Smooth muscle cell (in vitro differentiated cells): ENCODE measurements at regions not wholly inside any gene's neighbourhood (a gene's known extent, or its start where the extent isn't known, plus 50 kb on each side); places are given as distances from the start of the nearest gene placed in this dataset.
A peak's percentile ranks its signal among the peaks of the same experiment; 100 is the strongest.

Source experiments
- DNase-seq: peaks from one replicate; lab custom pipeline; 2025; ENCODE audit not compliant: unreplicated experiment; lab: John Stamatoyannopoulos, UW
- H2AFZ ChIP-seq: fragments of 200-600 bp; sonication (generic); 2 replicates; pipeline ENCODE4 v1.6.0; 2016; ENCODE audit warnings: antibody characterized with exemption, low read depth, mild to moderate bottlenecking
- H3F3A ChIP-seq: fragments of 200-600 bp; sonication (generic); 2 replicates; pipeline ENCODE4 v1.6.0; 2017; ENCODE audit warnings: antibody characterized with exemption, low read depth
- H3K27ac ChIP-seq: fragments of 200-600 bp; sonication (generic); 2 replicates; pipeline ENCODE4 v1.5.1; 2016; ENCODE audit warnings: low read depth, mild to moderate bottlenecking
- H3K27me3 ChIP-seq: fragments of 200-600 bp; sonication (generic); 2 replicates; pipeline ENCODE4 v1.6.1; 2016; ENCODE audit warnings: low read depth, mild to moderate bottlenecking
- H3K36me3 ChIP-seq: fragments of 200-600 bp; sonication (generic); 2 replicates; pipeline ENCODE4 v1.5.1; 2016; ENCODE audit warnings: low read depth
- H3K4me1 ChIP-seq: fragments of 200-600 bp; sonication (generic); 2 replicates; pipeline ENCODE4 v1.5.1; 2016; ENCODE audit warnings: low read depth
- H3K4me2 ChIP-seq: fragments of 200-600 bp; sonication (generic); 2 replicates; pipeline ENCODE4 v1.6.0; 2016; ENCODE audit warnings: mild to moderate bottlenecking
- H3K4me3 ChIP-seq: fragments of 200-600 bp; sonication (generic); 2 replicates; pipeline ENCODE4 v1.5.1; 2016; ENCODE audit warnings: mild to moderate bottlenecking
- H3K79me2 ChIP-seq: fragments of 200-600 bp; sonication (generic); 2 replicates; pipeline ENCODE4 v1.6.0; 2016; ENCODE audit warnings: low read depth, mild to moderate bottlenecking
- H3K9ac ChIP-seq: fragments of 200-600 bp; sonication (generic); 2 replicates; pipeline ENCODE4 v1.6.0; 2016; ENCODE audit warnings: low read depth
- H3K9me3 ChIP-seq: fragments of 200-600 bp; sonication (generic); replicated peaks from 2 replicates; pipeline ENCODE4 v1.5.1; 2016; ENCODE audit warnings: low read depth
- H4K20me1 ChIP-seq: fragments of 200-600 bp; sonication (generic); 2 replicates; pipeline ENCODE4 v1.6.0; 2016; ENCODE audit warnings: low read depth
- CTCF ChIP-seq: fragments of 200-600 bp; sonication (generic); IDR thresholded peaks from 2 replicates; pipeline ENCODE4 v1.5.1; 2017; ENCODE audit warnings: borderline replicate concordance, mild to moderate bottlenecking, antibody characterized with exemption; ENCODE audit not compliant: insufficient read depth, poor library complexity, severe bottlenecking
- WGBS: methylation state at CpG from one replicate; pipeline ENCODE4 v1.1.7; 2016; ENCODE audit warnings: low lambda C conversion rate; 5-methylcytosine and 5-hydroxymethylcytosine counted together

DNA sequence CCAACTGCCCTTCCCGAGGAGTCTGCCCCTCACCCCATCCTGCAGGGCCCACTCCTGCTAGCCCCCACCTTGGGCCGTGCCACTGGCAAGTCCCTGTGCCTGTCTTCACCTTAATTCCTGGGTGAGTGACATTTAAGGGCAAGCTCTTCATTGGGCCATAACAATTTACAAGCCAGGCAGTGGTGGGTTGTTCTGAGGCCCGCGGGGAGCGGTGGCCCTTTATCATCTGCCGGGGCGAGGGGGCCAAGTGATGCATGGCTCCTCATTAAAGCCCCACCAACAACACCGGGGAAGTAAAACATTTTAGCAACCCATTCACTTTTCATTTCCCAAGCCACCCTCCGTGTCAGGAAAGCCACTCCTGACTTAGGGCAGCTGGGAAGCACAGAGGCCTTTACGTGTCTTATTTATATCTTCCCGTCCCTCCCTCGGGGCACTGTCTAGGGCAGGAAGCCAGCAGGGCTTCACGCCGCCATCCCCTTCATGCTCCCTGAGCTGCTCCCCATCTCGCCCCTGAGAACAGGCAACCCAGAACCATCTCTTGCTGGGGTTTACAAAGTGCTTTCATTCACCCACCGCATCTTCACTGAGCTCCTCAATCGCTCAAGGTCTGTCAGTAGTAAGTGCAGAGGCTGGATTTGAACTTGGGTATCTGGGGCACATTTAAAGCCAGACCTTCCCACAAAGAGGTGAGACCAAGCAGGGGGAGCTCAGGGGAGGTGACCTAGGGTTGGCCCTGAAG lies 55.5 kb upstream of the CCDC167 start:
- peak overlapping the region; percentile 56 for H3K4me2 ChIP-seq
- no peak for TF ChIP-seq CTCF
- no peaks in the 10 kb centered on the region for H4K20me1 ChIP-seq
- H2AFZ ChIP-seq = no peak overlapping the region
- no peak overlapping the region for H3K9ac ChIP-seq
- H3K4me3 ChIP-seq = no peak overlapping the region
- no peaks in the 10 kb centered on the region for H3K27me3 ChIP-seq
- DNase-seq = no peak
- 70% methylated on average over 16 of the region's 17 CpGs for WGBS
- H3F3A ChIP-seq = no peaks in the 10 kb centered on the region
- H3K36me3 ChIP-seq = no peaks in the 10 kb centered on the region
- peaks cover 28% of the 10 kb centered on the region for H3K4me1 ChIP-seq
- no peak overlapping the region for H3K27ac ChIP-seq
- H3K79me2 ChIP-seq = no peaks in the 10 kb centered on the region
- no peaks in the 10 kb centered on the region for H3K9me3 ChIP-seq

- Histone ChIP-seq H3K9me3 (no peaks in the 10 kb centered on the region), H3K4me2 (peak overlapping the region; percentile 56), H3K27me3 (no peaks in the 10 kb centered on the region), H3K9ac (peak overlapping the region; percentile 47), H3K4me3 (no peak overlapping the region), H3K4me1 (peaks cover 27% of the 10 kb centered on the region), H2AFZ (no peak overlapping the region), H3F3A (no peaks in the 10 kb centered on the region), H3K79me2 (no peaks in the 10 kb centered on the region), H3K27ac (peak overlapping the region; percentile 72), H4K20me1 (no peaks in the 10 kb centered on the region), H3K36me3 (no peaks in the 10 kb centered on the region)
- no peak for TF ChIP-seq CTCF
- WGBS = 32% methylated on average over 6 of the region's 6 CpGs
- no peak for DNase-seq
These were observed 54.8 kb upstream of the CCDC167 start for GRCh38 chr6:37554480-37554819.

- WGBS = 92% methylated on average over 3 of the region's 4 CpGs
- Histone ChIP-seq H3K4me2 (no peak overlapping the region), H3K4me1 (peaks cover 16% of the 10 kb centered on the region), H4K20me1 (no peaks in the 10 kb centered on the region), H2AFZ (no peak overlapping the region), H3K27me3 (no peaks in the 10 kb centered on the region), H3K27ac (no peak overlapping the region), H3K36me3 (no peaks in the 10 kb centered on the region), H3F3A (no peaks in the 10 kb centered on the region), H3K79me2 (no peaks in the 10 kb centered on the region), H3K4me3 (no peak overlapping the region), H3K9ac (no peak overlapping the region), H3K9me3 (no peaks in the 10 kb centered on the region)
- DNase-seq = no peak
- TF ChIP-seq CTCF = no peak
These were observed 52.6 kb upstream of the CCDC167 start for GRCh38 chr6:37552267-37552666.

- Histone ChIP-seq H3K27ac (no peak overlapping the region), H3K27me3 (no peaks in the 10 kb centered on the region), H4K20me1 (no peaks in the 10 kb centered on the region), H3K79me2 (no peaks in the 10 kb centered on the region), H3K9ac (no peak overlapping the region), H3F3A (no peaks in the 10 kb centered on the region), H3K9me3 (no peaks in the 10 kb centered on the region), H3K4me1 (peaks cover 14% of the 10 kb centered on the region), H3K4me2 (no peak overlapping the region), H2AFZ (no peak overlapping the region), H3K4me3 (no peak overlapping the region), H3K36me3 (no peaks in the 10 kb centered on the region)
- no peak for DNase-seq
- WGBS = 90% methylated on average over 10 of the region's 10 CpGs
- no peak for TF ChIP-seq CTCF
These were observed 52.2 kb upstream of the CCDC167 start for GRCh38 chr6:37551867-37552266.
